GM12892 (cell line): ENCODE measurements at regions not wholly inside any gene's neighbourhood (a gene's known extent, or its start where the extent isn't known, plus 50 kb on each side); places are given as distances from the start of the nearest gene placed in this dataset.

Experiments
- POLR2A ChIP-seq: IDR thresholded peaks from 2 replicates; pipeline ENCODE4 v1.6.1; 2011; ENCODE audit warnings: low read depth, low read length, control low read depth
- POLR2AphosphoS5 ChIP-seq: IDR thresholded peaks from 2 replicates; pipeline ENCODE4 v1.6.1; 2011; ENCODE audit warnings: low read depth, low read length, control low read depth

DNA sequence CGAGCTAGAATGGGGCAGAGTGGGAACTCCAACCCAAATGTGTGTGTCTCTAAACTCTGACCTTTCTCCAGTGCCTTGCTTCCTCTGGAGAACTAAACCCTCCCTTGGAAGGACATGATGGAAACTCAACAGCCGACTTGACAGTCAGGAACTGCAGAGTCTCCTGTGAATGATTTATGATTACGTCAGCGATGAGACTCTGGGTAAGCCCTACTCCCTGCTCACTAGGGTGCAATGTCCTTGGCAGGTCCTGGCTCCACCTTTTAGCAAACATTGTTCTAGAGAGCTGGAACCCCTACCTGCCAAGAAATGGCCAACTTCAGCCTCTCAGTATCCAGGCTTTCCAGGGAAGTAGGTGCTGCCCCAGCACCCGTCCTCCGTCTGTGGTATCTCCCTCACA lies 96.1 kb upstream of the CD82 start:
- no peak for TF ChIP-seq POLR2AphosphoS5
- no peak for TF ChIP-seq POLR2A
